Erythroblast (primary cell): ENCODE measurements at regions not wholly inside any gene's neighbourhood (a gene's known extent, or its start where the extent isn't known, plus 50 kb on each side); places are given as distances from the start of the nearest gene placed in this dataset.

ENCODE experiments used
- GATA1 ChIP-seq: IDR thresholded peaks from 2 replicates; pipeline ENCODE4 v1.6.1; 2011; ENCODE audit warnings: low read depth, mild to moderate bottlenecking, control low read depth, low read length, moderate library complexity
- POLR2A ChIP-seq: IDR thresholded peaks from 2 replicates; pipeline ENCODE4 v1.6.1; 2011; ENCODE audit warnings: mild to moderate bottlenecking, low read length

- no peak for TF ChIP-seq POLR2A
- TF ChIP-seq GATA1, result no peak
These were observed 1046.3 kb downstream of the DIPK2A start for GRCh38 chr3:145017959-145018358.
